WTC11 (cell line): ENCODE measurements at regions not wholly inside any gene's neighbourhood (a gene's known extent, or its start where the extent isn't known, plus 50 kb on each side); places are given as distances from the start of the nearest gene placed in this dataset.

Source experiments
- ATAC-seq: fragments of 200-7000 bp; cut with Tn5 transposase; 2 replicates; pipeline ENCODE4 v1.10.0; 2021; ENCODE audit warnings: mild to moderate bottlenecking, moderate library complexity
- CTCF ChIA-PET: fragments of 300-600 bp; sonication (Branson Sonifier 250); formaldehyde crosslinking; loops from one replicate; lab custom pipeline; 2021; ENCODE audit warnings: antibody characterized with exemption; lab: Charles Lee
- POLR2A ChIA-PET: fragments of 350-600 bp; sonication (Branson Sonifier 250); formaldehyde crosslinking; loops from one replicate; lab custom pipeline; 2021; ENCODE audit warnings: antibody characterized with exemption; lab: Charles Lee
- DNase-seq: peaks from one replicate; pipeline ENCODE4 v3.0.0; 2021; ENCODE audit warnings: low spot score
- H3K27ac Mint-ChIP-seq: 2 replicates; pipeline ENCODE4 v1.8.0; 2021; ENCODE audit warnings: mixed read lengths
- H3K27me3 Mint-ChIP-seq: 2 replicates; pipeline ENCODE4 v1.8.0; 2021; ENCODE audit warnings: low read depth, mild to moderate bottlenecking, moderate library complexity, mixed read lengths
- H3K36me3 Mint-ChIP-seq: 2 replicates; pipeline ENCODE4 v1.8.0; 2021; ENCODE audit warnings: mixed read lengths
- H3K4me1 Mint-ChIP-seq: 2 replicates; pipeline ENCODE4 v1.8.0; 2022; ENCODE audit warnings: mixed read lengths
- H3K4me3 Mint-ChIP-seq: 2 replicates; pipeline ENCODE4 v1.8.0; 2021; ENCODE audit warnings: mild to moderate bottlenecking, moderate library complexity, mixed read lengths
- H3K9me3 Mint-ChIP-seq: 2 replicates; pipeline ENCODE4 v1.8.0; 2021; ENCODE audit warnings: mixed read lengths
- CBFB ChIP-seq: sonication (generic); formaldehyde crosslinking; IDR thresholded peaks from 2 replicates; pipeline ENCODE4 v1.8.1; 2022; ENCODE audit warnings: mild to moderate bottlenecking, low read depth, missing genetic modification reagents
- FOXJ3 ChIP-seq: sonication (generic); formaldehyde crosslinking; IDR thresholded peaks from 2 replicates; pipeline ENCODE4 v1.9.0; 2021; ENCODE audit warnings: missing genetic modification reagents, mild to moderate bottlenecking, borderline replicate concordance
- GTF2I ChIP-seq: fragments of 250-450 bp; sonication (Bioruptor Pico); conservative IDR thresholded peaks from 2 replicates; pipeline ENCODE4 v1.4.0; 2021; ENCODE audit warnings: mild to moderate bottlenecking
- MLX ChIP-seq: sonication (generic); formaldehyde crosslinking; IDR thresholded peaks from 2 replicates; pipeline ENCODE4 v1.8.1; 2023; ENCODE audit warnings: mild to moderate bottlenecking, missing genetic modification reagents, moderate library complexity
- NFATC4 ChIP-seq: fragments of 250-450 bp; sonication (Bioruptor Pico); IDR thresholded peaks from 2 replicates; pipeline ENCODE4 v1.9.0; 2021; ENCODE audit warnings: mild to moderate bottlenecking
- NR1H2 ChIP-seq: sonication (generic); formaldehyde crosslinking; IDR thresholded peaks from 2 replicates; pipeline ENCODE4 v1.9.0; 2021; ENCODE audit warnings: mild to moderate bottlenecking, moderate library complexity, missing genetic modification reagents
- NR2C2 ChIP-seq: sonication (generic); formaldehyde crosslinking; IDR thresholded peaks from 2 replicates; pipeline ENCODE4 v1.8.0; 2022; ENCODE audit warnings: mild to moderate bottlenecking, missing genetic modification reagents
- NR3C1 ChIP-seq: sonication (generic); formaldehyde crosslinking; conservative IDR thresholded peaks from 2 replicates; pipeline ENCODE4 v1.8.1; 2023; ENCODE audit warnings: low read depth, mild to moderate bottlenecking, missing genetic modification reagents
- PRRX2 ChIP-seq: fragments of 250-450 bp; sonication (Bioruptor Pico); IDR thresholded peaks from 2 replicates; pipeline ENCODE4 v1.8.0; 2021; ENCODE audit warnings: mild to moderate bottlenecking
- RELA ChIP-seq: sonication (generic); formaldehyde crosslinking; IDR thresholded peaks from 2 replicates; pipeline ENCODE4 v1.8.1; 2022; ENCODE audit warnings: missing genetic modification reagents, mild to moderate bottlenecking, borderline replicate concordance
- SMAD3 ChIP-seq: sonication (generic); formaldehyde crosslinking; IDR thresholded peaks from 2 replicates; pipeline ENCODE4 v1.8.0; 2022; ENCODE audit warnings: missing genetic modification reagents, mild to moderate bottlenecking, borderline replicate concordance
- USF1 ChIP-seq: sonication (generic); formaldehyde crosslinking; IDR thresholded peaks from 2 replicates; pipeline ENCODE4 v1.8.0; 2022; ENCODE audit warnings: mild to moderate bottlenecking, missing genetic modification reagents
- USF2 ChIP-seq: sonication (generic); formaldehyde crosslinking; IDR thresholded peaks from 2 replicates; pipeline ENCODE4 v1.8.1; 2023; ENCODE audit warnings: mild to moderate bottlenecking, missing genetic modification reagents, moderate library complexity
- ZBTB21 ChIP-seq: sonication (generic); formaldehyde crosslinking; IDR thresholded peaks from 2 replicates; pipeline ENCODE4 v1.8.1; 2023; ENCODE audit warnings: mild to moderate bottlenecking, missing genetic modification reagents, borderline replicate concordance
- ZNF219 ChIP-seq: sonication (generic); formaldehyde crosslinking; IDR thresholded peaks from 2 replicates; pipeline ENCODE4 v1.8.0; 2023; ENCODE audit warnings: missing genetic modification reagents, mild to moderate bottlenecking, borderline replicate concordance
- ZNF423 ChIP-seq: fragments of 250-450 bp; sonication (Bioruptor Pico); IDR thresholded peaks from 2 replicates; pipeline ENCODE4 v2.1.2; 2022; ENCODE audit warnings: mild to moderate bottlenecking, moderate library complexity
- ZNF671 ChIP-seq: fragments of 250-450 bp; sonication (Bioruptor Pico); IDR thresholded peaks from 2 replicates; pipeline ENCODE4 v1.8.0; 2021; ENCODE audit warnings: mild to moderate bottlenecking
- TF ChIP-seq, protein P1 (sequence below): sonication (generic); formaldehyde crosslinking; IDR thresholded peaks from 2 replicates; pipeline ENCODE4 v1.8.1; 2022; ENCODE audit warnings: low read depth, missing genetic modification reagents, borderline replicate concordance
- TF ChIP-seq, protein P2 (sequence below): fragments of 250-450 bp; sonication (Bioruptor Pico); IDR thresholded peaks from 2 replicates; pipeline ENCODE4 v1.9.0; 2021; ENCODE audit warnings: mild to moderate bottlenecking
- TF ChIP-seq, protein P3 (sequence below): fragments of 200-600 bp; IDR thresholded peaks from 2 replicates; pipeline ENCODE4 v1.8.0; 2022; ENCODE audit warnings: antibody characterized with exemption
- TF ChIP-seq, protein P4 (sequence below): fragments of 250-450 bp; sonication (Bioruptor Pico); IDR thresholded peaks from 2 replicates; pipeline ENCODE4 v1.9.0; 2021; ENCODE audit warnings: mild to moderate bottlenecking, borderline replicate concordance
- TF ChIP-seq, protein P5 (sequence below): sonication (generic); formaldehyde crosslinking; IDR thresholded peaks from 2 replicates; pipeline ENCODE4 v1.8.0; 2022; ENCODE audit warnings: mild to moderate bottlenecking, missing genetic modification reagents

DNA sequence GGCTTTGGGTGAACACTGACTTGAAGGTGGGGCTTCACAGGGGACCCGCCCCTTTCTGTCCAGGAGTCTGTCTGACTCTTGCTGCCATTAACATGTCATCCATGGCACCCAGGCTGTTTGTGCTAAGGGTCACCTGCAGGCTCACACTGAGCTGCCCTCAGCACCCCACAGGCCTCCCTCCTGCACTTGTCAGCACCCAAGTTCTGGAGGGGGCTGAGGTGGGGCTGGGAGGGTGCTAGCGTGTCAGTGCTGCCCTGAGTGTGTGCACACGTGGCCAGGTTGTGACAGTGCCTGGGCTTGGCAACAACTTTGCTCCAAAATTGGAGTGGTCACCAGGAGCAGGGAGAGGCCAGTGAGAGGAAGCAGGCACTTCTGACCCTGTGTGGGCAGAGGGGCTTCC is 963.2 kb downstream of the TRHDE start:
- Mint-ChIP-seq H3K4me3 (no peak overlapping the region), H3K36me3 (peaks cover 12% of the 10 kb centered on the region)
- TF ChIP-seq, protein P1, sequence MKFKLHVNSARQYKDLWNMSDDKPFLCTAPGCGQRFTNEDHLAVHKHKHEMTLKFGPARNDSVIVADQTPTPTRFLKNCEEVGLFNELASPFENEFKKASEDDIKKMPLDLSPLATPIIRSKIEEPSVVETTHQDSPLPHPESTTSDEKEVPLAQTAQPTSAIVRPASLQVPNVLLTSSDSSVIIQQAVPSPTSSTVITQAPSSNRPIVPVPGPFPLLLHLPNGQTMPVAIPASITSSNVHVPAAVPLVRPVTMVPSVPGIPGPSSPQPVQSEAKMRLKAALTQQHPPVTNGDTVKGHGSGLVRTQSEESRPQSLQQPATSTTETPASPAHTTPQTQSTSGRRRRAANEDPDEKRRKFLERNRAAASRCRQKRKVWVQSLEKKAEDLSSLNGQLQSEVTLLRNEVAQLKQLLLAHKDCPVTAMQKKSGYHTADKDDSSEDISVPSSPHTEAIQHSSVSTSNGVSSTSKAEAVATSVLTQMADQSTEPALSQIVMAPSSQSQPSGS: no peak
- TF ChIP-seq ZNF423: no peak
- TF ChIP-seq, protein P2, sequence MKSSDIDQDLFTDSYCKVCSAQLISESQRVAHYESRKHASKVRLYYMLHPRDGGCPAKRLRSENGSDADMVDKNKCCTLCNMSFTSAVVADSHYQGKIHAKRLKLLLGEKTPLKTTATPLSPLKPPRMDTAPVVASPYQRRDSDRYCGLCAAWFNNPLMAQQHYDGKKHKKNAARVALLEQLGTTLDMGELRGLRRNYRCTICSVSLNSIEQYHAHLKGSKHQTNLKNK: no peak
- TF ChIP-seq ZBTB21 (CRISPR knock-in tag): no peak
- no peak for TF ChIP-seq GTF2I (CRISPR knock-in tag)
- TF ChIP-seq, all 79 proteins: peak for 0
- Mint-ChIP-seq H3K9me3 (peaks cover 33% of the 10 kb centered on the region), H3K27ac (no peak overlapping the region), H3K4me1 (no peaks in the 10 kb centered on the region), H3K27me3 (no peaks in the 10 kb centered on the region; the same call in 1 of the 2 replicates)
- CTCF ChIA-PET: no interaction called here
- no peak for ATAC-seq
- DNase-seq: no peak
- POLR2A ChIA-PET: no interaction called here

DNA sequence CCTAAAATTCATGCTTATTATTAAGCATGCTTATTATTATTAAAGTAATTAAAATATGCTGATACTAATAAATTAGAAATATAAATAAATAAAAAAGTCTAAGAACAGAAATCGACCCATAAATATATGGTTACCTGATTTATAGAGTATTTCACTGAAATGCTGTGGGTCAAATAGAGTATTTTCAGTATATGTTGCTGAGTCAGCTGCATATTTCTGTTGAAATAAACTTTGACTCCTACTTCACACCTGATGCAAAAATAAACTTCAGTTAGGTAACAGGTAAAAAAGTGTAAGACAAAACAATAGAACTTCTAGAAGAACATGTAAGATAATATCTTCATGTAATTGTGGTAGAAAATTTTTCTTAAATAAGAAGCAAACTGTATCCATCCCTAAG is 967.9 kb downstream of the TRHDE start:
- no peak overlapping the region for H3K27ac Mint-ChIP-seq
- H3K4me1 Mint-ChIP-seq: peaks cover 7% of the 10 kb centered on the region
- ATAC-seq (no peak), DNase-seq (no peak)
- ChIA-PET CTCF (no interaction called here), POLR2A (no interaction called here)
- H3K4me3 Mint-ChIP-seq: no peak overlapping the region
- peaks cover 19% of the 10 kb centered on the region for H3K9me3 Mint-ChIP-seq
- H3K27me3 Mint-ChIP-seq: no peaks in the 10 kb centered on the region
- peaks cover 5% of the 10 kb centered on the region for H3K36me3 Mint-ChIP-seq
- TF ChIP-seq FOXJ3 (CRISPR knock-in tag) (no peak), RELA (CRISPR knock-in tag) (no peak), USF2 (no peak), CBFB (no peak), USF1 (CRISPR knock-in tag) (no peak), NR3C1 (CRISPR knock-in tag) (no peak), NR2C2 (no peak), ZNF671 (CRISPR knock-in tag) (no peak), NR1H2 (CRISPR knock-in tag) (no peak), ZNF219 (no peak), NFATC4 (no peak), MLX (CRISPR knock-in tag) (no peak), SMAD3 (no peak), PRRX2 (CRISPR knock-in tag) (no peak)
- TF ChIP-seq, protein P1: no peak
- TF ChIP-seq, protein P3, sequence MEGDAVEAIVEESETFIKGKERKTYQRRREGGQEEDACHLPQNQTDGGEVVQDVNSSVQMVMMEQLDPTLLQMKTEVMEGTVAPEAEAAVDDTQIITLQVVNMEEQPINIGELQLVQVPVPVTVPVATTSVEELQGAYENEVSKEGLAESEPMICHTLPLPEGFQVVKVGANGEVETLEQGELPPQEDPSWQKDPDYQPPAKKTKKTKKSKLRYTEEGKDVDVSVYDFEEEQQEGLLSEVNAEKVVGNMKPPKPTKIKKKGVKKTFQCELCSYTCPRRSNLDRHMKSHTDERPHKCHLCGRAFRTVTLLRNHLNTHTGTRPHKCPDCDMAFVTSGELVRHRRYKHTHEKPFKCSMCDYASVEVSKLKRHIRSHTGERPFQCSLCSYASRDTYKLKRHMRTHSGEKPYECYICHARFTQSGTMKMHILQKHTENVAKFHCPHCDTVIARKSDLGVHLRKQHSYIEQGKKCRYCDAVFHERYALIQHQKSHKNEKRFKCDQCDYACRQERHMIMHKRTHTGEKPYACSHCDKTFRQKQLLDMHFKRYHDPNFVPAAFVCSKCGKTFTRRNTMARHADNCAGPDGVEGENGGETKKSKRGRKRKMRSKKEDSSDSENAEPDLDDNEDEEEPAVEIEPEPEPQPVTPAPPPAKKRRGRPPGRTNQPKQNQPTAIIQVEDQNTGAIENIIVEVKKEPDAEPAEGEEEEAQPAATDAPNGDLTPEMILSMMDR: no peak
- TF ChIP-seq, protein P4, sequence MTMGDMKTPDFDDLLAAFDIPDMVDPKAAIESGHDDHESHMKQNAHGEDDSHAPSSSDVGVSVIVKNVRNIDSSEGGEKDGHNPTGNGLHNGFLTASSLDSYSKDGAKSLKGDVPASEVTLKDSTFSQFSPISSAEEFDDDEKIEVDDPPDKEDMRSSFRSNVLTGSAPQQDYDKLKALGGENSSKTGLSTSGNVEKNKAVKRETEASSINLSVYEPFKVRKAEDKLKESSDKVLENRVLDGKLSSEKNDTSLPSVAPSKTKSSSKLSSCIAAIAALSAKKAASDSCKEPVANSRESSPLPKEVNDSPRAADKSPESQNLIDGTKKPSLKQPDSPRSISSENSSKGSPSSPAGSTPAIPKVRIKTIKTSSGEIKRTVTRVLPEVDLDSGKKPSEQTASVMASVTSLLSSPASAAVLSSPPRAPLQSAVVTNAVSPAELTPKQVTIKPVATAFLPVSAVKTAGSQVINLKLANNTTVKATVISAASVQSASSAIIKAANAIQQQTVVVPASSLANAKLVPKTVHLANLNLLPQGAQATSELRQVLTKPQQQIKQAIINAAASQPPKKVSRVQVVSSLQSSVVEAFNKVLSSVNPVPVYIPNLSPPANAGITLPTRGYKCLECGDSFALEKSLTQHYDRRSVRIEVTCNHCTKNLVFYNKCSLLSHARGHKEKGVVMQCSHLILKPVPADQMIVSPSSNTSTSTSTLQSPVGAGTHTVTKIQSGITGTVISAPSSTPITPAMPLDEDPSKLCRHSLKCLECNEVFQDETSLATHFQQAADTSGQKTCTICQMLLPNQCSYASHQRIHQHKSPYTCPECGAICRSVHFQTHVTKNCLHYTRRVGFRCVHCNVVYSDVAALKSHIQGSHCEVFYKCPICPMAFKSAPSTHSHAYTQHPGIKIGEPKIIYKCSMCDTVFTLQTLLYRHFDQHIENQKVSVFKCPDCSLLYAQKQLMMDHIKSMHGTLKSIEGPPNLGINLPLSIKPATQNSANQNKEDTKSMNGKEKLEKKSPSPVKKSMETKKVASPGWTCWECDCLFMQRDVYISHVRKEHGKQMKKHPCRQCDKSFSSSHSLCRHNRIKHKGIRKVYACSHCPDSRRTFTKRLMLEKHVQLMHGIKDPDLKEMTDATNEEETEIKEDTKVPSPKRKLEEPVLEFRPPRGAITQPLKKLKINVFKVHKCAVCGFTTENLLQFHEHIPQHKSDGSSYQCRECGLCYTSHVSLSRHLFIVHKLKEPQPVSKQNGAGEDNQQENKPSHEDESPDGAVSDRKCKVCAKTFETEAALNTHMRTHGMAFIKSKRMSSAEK: no peak
- TF ChIP-seq, protein P5, sequence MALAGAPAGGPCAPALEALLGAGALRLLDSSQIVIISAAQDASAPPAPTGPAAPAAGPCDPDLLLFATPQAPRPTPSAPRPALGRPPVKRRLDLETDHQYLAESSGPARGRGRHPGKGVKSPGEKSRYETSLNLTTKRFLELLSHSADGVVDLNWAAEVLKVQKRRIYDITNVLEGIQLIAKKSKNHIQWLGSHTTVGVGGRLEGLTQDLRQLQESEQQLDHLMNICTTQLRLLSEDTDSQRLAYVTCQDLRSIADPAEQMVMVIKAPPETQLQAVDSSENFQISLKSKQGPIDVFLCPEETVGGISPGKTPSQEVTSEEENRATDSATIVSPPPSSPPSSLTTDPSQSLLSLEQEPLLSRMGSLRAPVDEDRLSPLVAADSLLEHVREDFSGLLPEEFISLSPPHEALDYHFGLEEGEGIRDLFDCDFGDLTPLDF (CRISPR knock-in tag): no peak
